HL-60 (cell line): ENCODE measurements at regions not wholly inside any gene's neighbourhood (a gene's known extent, or its start where the extent isn't known, plus 50 kb on each side); places are given as distances from the start of the nearest gene placed in this dataset.

Experiments
- DNase-seq, 2 experiments: peaks; one replicate each; pipeline ENCODE4 v3.0.0-alpha.2; 2010 to 2020; ENCODE audit warnings: low read depth in 1 of 2, low spot score in 1 of 2
- H3K27ac ChIP-seq: fragments of 250-450 bp; sonication (Bioruptor Pico); replicated peaks from 2 replicates; pipeline ENCODE4 v1.5.1; 2020; ENCODE audit warnings: mild to moderate bottlenecking, moderate library complexity
- H3K27me3 ChIP-seq: fragments of 250-450 bp; sonication (Bioruptor Pico); 2 replicates; pipeline ENCODE4 v1.5.1; 2021; ENCODE audit warnings: mild to moderate bottlenecking, moderate library complexity; ENCODE audit not compliant: insufficient read depth, poor library complexity, severe bottlenecking
- H3K4me3 ChIP-seq: replicated peaks from 2 replicates; pipeline ENCODE4 v1.5.1; 2011; ENCODE audit warnings: mild to moderate bottlenecking, control low read depth, low read length; ENCODE audit not compliant: insufficient read depth
- CTCF ChIP-seq: IDR thresholded peaks from one replicate; pipeline ENCODE4 v1.5.1; 2011; ENCODE audit warnings: low read length, control low read depth, inconsistent platforms; ENCODE audit not compliant: insufficient read depth
- GABPA ChIP-seq: IDR thresholded peaks from 2 replicates; pipeline ENCODE4 v1.6.1; 2012; ENCODE audit warnings: low read depth
- POLR2AphosphoS5 ChIP-seq: IDR thresholded peaks from 2 replicates; pipeline ENCODE4 v1.6.1; 2012; ENCODE audit warnings: low read depth
- REST ChIP-seq: IDR thresholded peaks from 2 replicates; pipeline ENCODE4 v1.6.1; 2012; ENCODE audit warnings: low read depth; ENCODE audit not compliant: insufficient replicate concordance
- SPI1 ChIP-seq: IDR thresholded peaks from 2 replicates; pipeline ENCODE4 v1.6.1; 2012; ENCODE audit warnings: low read depth, mild to moderate bottlenecking, borderline replicate concordance

GRCh38 chr17:77450742-77451244, 310.0 kb downstream of the SEC14L1 start:
- H3K4me3 ChIP-seq: no peak overlapping the region
- no peaks in the 10 kb centered on the region for H3K27me3 ChIP-seq
- no peak overlapping the region for H3K27ac ChIP-seq
- DNase-seq: no peak
- TF ChIP-seq CTCF (no peak), SPI1 (no peak), REST (no peak), GABPA (no peak), POLR2AphosphoS5 (no peak)

GRCh38 chr17:77451245-77451893, 310.6 kb downstream of the SEC14L1 start:
- no peak for TF ChIP-seq REST
- no peak for TF ChIP-seq POLR2AphosphoS5
- no peak overlapping the region for H3K27ac ChIP-seq
- no peaks in the 10 kb centered on the region for H3K27me3 ChIP-seq
- no peak overlapping the region for H3K4me3 ChIP-seq
- no peak for DNase-seq

DNA sequence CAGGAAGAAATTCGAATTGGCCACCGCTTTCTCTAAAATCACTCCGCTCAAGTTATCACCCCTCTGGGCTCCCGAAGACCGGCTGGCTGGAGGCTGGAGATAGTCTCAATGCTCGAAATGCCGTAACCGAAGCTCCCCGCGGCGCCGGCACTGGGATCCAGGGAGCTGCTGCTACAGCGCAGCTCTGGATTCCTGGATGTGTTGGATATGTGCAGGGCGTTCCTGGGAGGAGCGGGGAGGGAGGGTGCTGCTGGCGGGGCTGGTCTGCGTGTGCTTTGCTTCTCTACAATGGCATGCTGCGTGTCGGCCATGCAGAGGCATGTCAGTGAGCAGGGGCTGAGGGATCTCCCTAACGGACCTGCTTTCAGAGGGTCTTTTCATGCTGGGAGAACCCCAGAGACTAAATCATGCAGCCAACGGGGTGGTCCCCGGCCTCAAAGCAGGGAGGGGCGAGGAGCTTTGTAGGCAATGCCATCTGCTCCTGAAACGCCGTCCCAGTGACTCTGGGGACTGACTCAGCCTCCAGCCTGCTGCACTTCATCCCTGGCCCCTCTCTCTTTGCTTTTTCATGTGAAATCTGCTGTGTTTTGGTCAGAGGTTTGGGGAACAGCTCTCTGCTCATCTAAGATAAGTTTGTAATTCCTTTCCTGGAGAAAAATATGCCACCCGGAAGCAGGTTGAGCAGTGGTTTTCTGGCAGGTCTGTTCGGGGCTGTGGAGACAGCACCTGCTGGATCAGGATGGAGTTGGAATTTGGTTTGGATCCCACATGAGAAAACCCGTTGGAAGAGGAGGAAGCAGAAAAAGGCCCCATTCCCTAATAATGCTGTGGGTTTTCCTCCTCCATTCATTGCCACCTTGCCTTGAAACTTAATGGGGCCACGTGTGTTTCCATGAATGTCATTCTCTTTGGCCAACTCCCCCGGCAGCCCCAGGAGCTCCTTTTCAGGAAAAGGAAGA, 311.4 kb downstream of the SEC14L1 start:
- Histone ChIP-seq H3K27me3 (no peaks in the 10 kb centered on the region), H3K27ac (peak overlapping the region; percentile 6; the same call in 1 of the 2 replicates), H3K4me3 (no peak overlapping the region)
- no peak for DNase-seq
- TF ChIP-seq POLR2AphosphoS5 (no peak), SPI1 (no peak), CTCF (no peak), GABPA (no peak), REST (no peak)
